ENCODE measurements at regions not wholly inside any gene's neighbourhood (a gene's known extent, or its start where the extent isn't known, plus 50 kb on each side); places are given as distances from the start of the nearest gene placed in this dataset.

DNA sequence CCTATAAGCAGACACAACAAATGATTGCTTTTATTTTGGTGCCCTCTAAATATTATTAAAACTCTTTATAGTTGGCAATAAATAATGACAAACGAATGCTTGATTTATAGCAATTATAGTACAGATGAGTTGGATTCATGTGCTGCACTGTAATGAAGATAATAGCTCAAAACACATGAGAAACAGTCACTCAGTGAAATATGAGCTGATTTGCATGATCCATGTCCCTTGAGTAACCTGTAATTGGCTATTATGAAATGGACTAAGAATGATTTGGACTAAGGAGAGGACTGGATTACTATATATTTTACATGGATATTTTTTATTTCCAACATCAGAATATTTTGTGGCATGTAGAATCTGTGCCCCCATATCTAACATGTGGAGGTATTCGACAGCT is 365.6 kb upstream of the UBE2E3 start:
- Histone ChIP-seq H3K36me3 (no peaks in the 10 kb centered on the region), H3K27me3 (no peaks in the 10 kb centered on the region), H3K4me1 (ENCODE audit: low read depth) (no peaks in the 10 kb centered on the region), H3K9me3 (ENCODE audit: low read depth) (no peaks in the 10 kb centered on the region), H3K4me3 (no peak overlapping the region), H3K27ac (no peak overlapping the region)
- no peak for TF ChIP-seq CTCF (IDR thresholded peaks at IDR 0.05; ENCODE audit: low read depth, low read length)
- DNase-seq (ENCODE audit: low read depth in 1 of 2, low spot score in 1 of 2) = no peak

DNA sequence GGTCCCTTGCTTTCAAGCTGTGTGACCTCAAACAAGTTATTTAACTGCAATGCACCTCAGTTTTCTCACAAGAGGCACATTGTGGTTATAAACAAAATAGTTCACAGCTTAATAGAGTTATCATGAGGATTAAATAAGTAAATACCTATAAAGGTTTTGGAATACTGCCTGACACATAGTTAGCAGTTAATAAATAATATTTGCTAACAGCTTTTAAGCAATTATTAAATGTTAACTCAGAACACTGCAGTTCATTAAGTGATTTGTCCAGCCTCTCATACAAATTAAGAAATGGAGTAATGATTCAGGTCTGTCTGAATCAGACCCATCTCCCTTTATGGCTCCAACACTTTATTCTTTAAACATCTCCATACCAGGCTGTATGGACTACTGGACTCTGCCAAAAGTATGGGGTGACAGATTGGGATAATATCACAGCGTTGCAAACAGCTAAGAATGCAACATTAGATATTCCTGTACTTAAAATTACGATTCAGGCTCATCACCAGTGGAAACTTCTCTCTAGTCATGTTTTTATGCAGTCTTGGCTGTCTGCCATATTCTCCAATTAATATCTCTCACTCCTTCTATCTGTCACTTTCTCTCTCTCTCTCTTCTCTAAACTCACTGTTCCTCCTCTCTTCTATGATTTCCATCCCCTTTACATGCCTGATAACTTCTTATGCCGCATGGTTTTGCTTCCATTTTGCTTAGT is 370.6 kb upstream of the UBE2E3 start:
- Histone ChIP-seq H3K27ac (no peak overlapping the region), H3K4me3 (no peak overlapping the region), H3K4me1 (ENCODE audit: low read depth) (no peaks in the 10 kb centered on the region), H3K9me3 (ENCODE audit: low read depth) (no peaks in the 10 kb centered on the region), H3K36me3 (no peaks in the 10 kb centered on the region), H3K27me3 (no peaks in the 10 kb centered on the region)
- TF ChIP-seq CTCF (IDR thresholded peaks at IDR 0.05; ENCODE audit: low read depth, low read length) = no peak
- DNase-seq (ENCODE audit: low read depth in 1 of 2, low spot score in 1 of 2) = peak in 1 of 2 donors; percentile 11

GRCh38 chr2:180607514-180608049 is 372.8 kb upstream of the UBE2E3 start:
- H3K27me3 ChIP-seq = no peaks in the 10 kb centered on the region
- no peaks in the 10 kb centered on the region for H3K4me1 ChIP-seq (ENCODE audit: low read depth)
- DNase-seq (ENCODE audit: low read depth in 1 of 2, low spot score in 1 of 2) = no peak
- no peaks in the 10 kb centered on the region for H3K9me3 ChIP-seq (ENCODE audit: low read depth)
- no peak for TF ChIP-seq CTCF (IDR thresholded peaks at IDR 0.05; ENCODE audit: low read depth, low read length)
- H3K36me3 ChIP-seq = no peaks in the 10 kb centered on the region
- no peak overlapping the region for H3K27ac ChIP-seq
- H3K4me3 ChIP-seq = no peak overlapping the region

DNA sequence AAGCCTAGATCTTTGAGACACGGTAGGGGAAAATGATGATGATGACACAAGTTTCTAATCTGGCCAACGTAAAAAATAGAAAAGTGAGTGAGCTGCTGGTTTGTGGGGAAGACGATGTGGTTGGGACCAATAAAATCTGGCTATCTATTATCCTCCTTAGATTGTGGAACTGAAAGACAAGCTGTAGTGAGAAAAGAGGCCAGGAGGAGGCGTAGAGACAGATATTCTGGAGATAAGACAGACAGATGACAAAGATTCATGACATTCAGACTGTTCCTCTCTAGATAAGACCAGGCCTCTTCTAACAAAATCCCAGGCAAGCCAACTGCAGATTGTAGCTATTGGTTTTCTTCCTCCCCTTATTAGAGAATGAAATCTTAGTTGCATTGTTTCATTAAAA is 376.3 kb upstream of the UBE2E3 start:
- DNase-seq (ENCODE audit: low read depth in 1 of 2, low spot score in 1 of 2) = peak in 1 of 2 donors; percentile 19
- Histone ChIP-seq H3K4me1 (ENCODE audit: low read depth) (no peaks in the 10 kb centered on the region), H3K9me3 (ENCODE audit: low read depth) (no peaks in the 10 kb centered on the region), H3K27me3 (no peaks in the 10 kb centered on the region), H3K36me3 (no peaks in the 10 kb centered on the region), H3K4me3 (no peak overlapping the region), H3K27ac (no peak overlapping the region)
- TF ChIP-seq CTCF (IDR thresholded peaks at IDR 0.05; ENCODE audit: low read depth, low read length) = peak; percentile 28

- TF ChIP-seq CTCF (IDR thresholded peaks at IDR 0.05; ENCODE audit: low read depth, low read length) = no peak
- DNase-seq (ENCODE audit: low read depth in 1 of 2, low spot score in 1 of 2) = no peak
Measured at GRCh38 chr2:180601016-180601415, 379.4 kb upstream of the UBE2E3 start.

More at GRCh38 chr2:180601016-180601415, 379.4 kb upstream of the UBE2E3 start:
- no peak overlapping the region for H3K27ac ChIP-seq
- H3K9me3 ChIP-seq (ENCODE audit: low read depth) = no peaks in the 10 kb centered on the region
- no peaks in the 10 kb centered on the region for H3K4me1 ChIP-seq (ENCODE audit: low read depth)
- H3K4me3 ChIP-seq = no peak overlapping the region
- no peaks in the 10 kb centered on the region for H3K36me3 ChIP-seq
- no peaks in the 10 kb centered on the region for H3K27me3 ChIP-seq
